ENCODE measurements at regions not wholly inside any gene's neighbourhood (a gene's known extent, or its start where the extent isn't known, plus 50 kb on each side); places are given as distances from the start of the nearest gene placed in this dataset.
A peak's percentile ranks its signal among the peaks of the same experiment; 100 is the strongest.
"Not testable (repeated sequence)": the region's sequence is repeated elsewhere in the genome, so short reads cannot be mapped to it uniquely, and the experiment has no call there.

GRCh38 chr3:125916376-125916978 lies 52.5 kb upstream of the ROPN1B start:
- peak in 1 of 2 donors; percentile 88 for DNase-seq (ENCODE audit: low read depth in 2 of 2)

GRCh38 chr3:125917020-125917549 lies 51.9 kb upstream of the ROPN1B start:
- DNase-seq (ENCODE audit: low read depth in 2 of 2): peak in 1 of 2 donors; percentile 4

- not testable (repeated sequence) for DNase-seq (ENCODE audit: low read depth in 2 of 2)
Measured at GRCh38 chr3:125918024-125918423, 51.0 kb upstream of the ROPN1B start.

- not testable (repeated sequence) for DNase-seq (ENCODE audit: low read depth in 2 of 2)
Measured at GRCh38 chr3:125918451-125918850, 50.5 kb upstream of the ROPN1B start.

- not testable (repeated sequence) for DNase-seq (ENCODE audit: low read depth in 2 of 2)
Measured at GRCh38 chr3:125918866-125919265, 50.1 kb upstream of the ROPN1B start.
